OCI-LY7 (cell line): ENCODE measurements at regions not wholly inside any gene's neighbourhood (a gene's known extent, or its start where the extent isn't known, plus 50 kb on each side); places are given as distances from the start of the nearest gene placed in this dataset.

Experiments
- BruUV-seq: library from RNA; stranded (reverse); fragments of 400-500 nt; replicated peaks from 2 replicates; lab custom pipeline; 2021; lab: Mats Ljungman, UMichigan
- CTCF ChIA-PET: fragments of 300-600 bp; sonication (Branson Sonifier 250); formaldehyde crosslinking; loops from one replicate; lab custom pipeline; 2022; ENCODE audit warnings: antibody characterized with exemption; ENCODE audit not compliant: unreplicated experiment; lab: Charles Lee
- POLR2A ChIA-PET: fragments of 300-600 bp; sonication (Branson Sonifier 250); formaldehyde crosslinking; loops from one replicate; lab custom pipeline; 2022; ENCODE audit warnings: antibody characterized with exemption; lab: Charles Lee
- DNase-seq: peaks from one replicate; pipeline ENCODE4 v3.0.0-alpha.2; 2015; ENCODE audit warnings: low spot score
- H2AFZ ChIP-seq: fragments of 200-600 bp; sonication (generic), shearing (Covaris generic); 2 replicates; pipeline ENCODE4 v1.6.1; 2014; ENCODE audit warnings: mild to moderate bottlenecking, antibody characterized with exemption, low read length, moderate library complexity
- H3K27ac ChIP-seq: fragments of 200-600 bp; sonication (generic); 2 replicates; pipeline ENCODE4 v1.5.1; 2014; ENCODE audit warnings: mixed run types, low read depth, mild to moderate bottlenecking, moderate library complexity, low read length, inconsistent platforms; ENCODE audit not compliant: poor library complexity, severe bottlenecking
- H3K36me3 ChIP-seq: fragments of 200-600 bp; sonication (generic); 2 replicates; pipeline ENCODE4 v1.6.1; 2014; ENCODE audit warnings: mild to moderate bottlenecking, antibody characterized with exemption, low read length, moderate library complexity, mixed read lengths; ENCODE audit not compliant: insufficient read depth
- H3K4me1 ChIP-seq: fragments of 200-600 bp; sonication (generic); 2 replicates; pipeline ENCODE4 v1.5.1; 2014; ENCODE audit warnings: mild to moderate bottlenecking, low read length; ENCODE audit not compliant: insufficient read depth, poor library complexity, severe bottlenecking
- H3K4me2 ChIP-seq: fragments of 200-600 bp; sonication (generic); 2 replicates; pipeline ENCODE4 v1.6.1; 2014; ENCODE audit warnings: mild to moderate bottlenecking, low read length
- H3K4me3 ChIP-seq: fragments of 200-600 bp; sonication (generic); 2 replicates; pipeline ENCODE4 v1.5.1; 2014; ENCODE audit warnings: mild to moderate bottlenecking, low read depth, low read length; ENCODE audit not compliant: poor library complexity, severe bottlenecking
- H3K79me2 ChIP-seq: fragments of 200-600 bp; sonication (generic); 2 replicates; pipeline ENCODE4 v1.6.1; 2016; ENCODE audit warnings: low read depth, mild to moderate bottlenecking, low read length, moderate library complexity, mixed read lengths; ENCODE audit not compliant: insufficient read depth
- H3K9me2 ChIP-seq: fragments of 200-600 bp; sonication (generic); 2 replicates; pipeline ENCODE4 v1.6.1; 2016; ENCODE audit warnings: mild to moderate bottlenecking, low read length, mixed read lengths; ENCODE audit not compliant: insufficient read depth
- H3K9me3 ChIP-seq: fragments of 200-600 bp; sonication (generic); 2 replicates; pipeline ENCODE4 v1.6.1; 2014; ENCODE audit warnings: mild to moderate bottlenecking, mixed run types, low read length, mixed read lengths
- H4K20me1 ChIP-seq: fragments of 200-600 bp; sonication (generic); 2 replicates; pipeline ENCODE4 v1.6.1; 2014; ENCODE audit warnings: mild to moderate bottlenecking, antibody characterized with exemption, low read length, moderate library complexity, mixed read lengths; ENCODE audit not compliant: insufficient read depth
- CTCF ChIP-seq: fragments of 200-600 bp; sonication (generic); conservative IDR thresholded peaks from 2 replicates; pipeline ENCODE4 v1.5.1; 2014; ENCODE audit warnings: mild to moderate bottlenecking, antibody characterized with exemption, low read length, moderate library complexity, mixed read lengths
- EZH2phosphoT487 ChIP-seq: fragments of 200-600 bp; sonication (generic); IDR thresholded peaks from 2 replicates; pipeline ENCODE4 v1.6.1; 2018; ENCODE audit warnings: low read depth, borderline replicate concordance, mild to moderate bottlenecking, mixed run types, antibody characterized with exemption, low read length, moderate library complexity, mixed read lengths
- intact Hi-C: fragments of 100-400 bp; cut with micrococcal nuclease; formaldehyde crosslinking; loops from one replicate; pipeline ENCODE4 v1.10.0; 2022; ENCODE audit not compliant: unreplicated experiment

- intact Hi-C loops = no loop called here
- H3K79me2 ChIP-seq = no peaks in the 10 kb centered on the region
- no peak overlapping the region for H2AFZ ChIP-seq
- H3K4me1 ChIP-seq = no peaks in the 10 kb centered on the region
- H3K9me2 ChIP-seq = 0 out of 2 replicates have a peak, but pooled peaks cover 6% of the 10 kb centered on the region
- no peak overlapping the region for H3K4me2 ChIP-seq
- H3K36me3 ChIP-seq = no peaks in the 10 kb centered on the region
- no peak overlapping the region for H3K27ac ChIP-seq
- TF ChIP-seq CTCF = no peak
- CTCF ChIA-PET = no interaction called here
- no TSS peak for BruUV-seq
- no peak overlapping the region for H3K4me3 ChIP-seq
- POLR2A ChIA-PET = no interaction called here
- H4K20me1 ChIP-seq = no peaks in the 10 kb centered on the region
- DNase-seq = no peak
- no peaks in the 10 kb centered on the region for H3K9me3 ChIP-seq
Measured at GRCh38 chr3:31345581-31345980, 187.1 kb upstream of the STT3B start.

GRCh38 chr3:31346542-31346979 lies 186.2 kb upstream of the STT3B start:
- DNase-seq = no peak
- H3K4me2 ChIP-seq = no peak overlapping the region
- TF ChIP-seq EZH2phosphoT487 = no peak
- no peaks in the 10 kb centered on the region for H3K36me3 ChIP-seq
- no peak overlapping the region for H3K4me3 ChIP-seq
- H3K27ac ChIP-seq = no peak overlapping the region
- no peaks in the 10 kb centered on the region for H3K79me2 ChIP-seq
- 0 out of 2 replicates have a peak, but pooled peaks cover 6% of the 10 kb centered on the region for H3K9me2 ChIP-seq
- ChIA-PET POLR2A (interaction anchor here (0.7 kb wide), 1 partner anchor 17 kb away, joined by 3 read pairs; no protein-coding TSS in a partner anchor), CTCF (no interaction called here)
- H2AFZ ChIP-seq = no peak overlapping the region
- intact Hi-C loops = no loop called here
- no peaks in the 10 kb centered on the region for H3K9me3 ChIP-seq
- BruUV-seq = no TSS peak
- no peaks in the 10 kb centered on the region for H3K4me1 ChIP-seq
- H4K20me1 ChIP-seq = no peaks in the 10 kb centered on the region

- Histone ChIP-seq H3K79me2 (no peaks in the 10 kb centered on the region), H4K20me1 (no peaks in the 10 kb centered on the region), H3K4me3 (no peak overlapping the region), H3K27ac (no peak overlapping the region), H3K36me3 (no peaks in the 10 kb centered on the region), H2AFZ (no peak overlapping the region), H3K4me1 (no peaks in the 10 kb centered on the region), H3K4me2 (no peak overlapping the region), H3K9me2 (0 out of 2 replicates have a peak, but pooled peaks cover 6% of the 10 kb centered on the region), H3K9me3 (no peaks in the 10 kb centered on the region)
- ChIA-PET POLR2A (interaction anchor here (0.6 to 0.9 kb wide), 4 partner anchors 8 to 96 kb away, joined by 3 to 4 read pairs (median 3); no protein-coding TSS in a partner anchor), CTCF (no interaction called here)
- BruUV-seq = no TSS peak
- intact Hi-C loops = no loop called here
- TF ChIP-seq CTCF = no peak
- TF ChIP-seq EZH2phosphoT487 = no peak
- DNase-seq = no peak
Measured at GRCh38 chr3:31349001-31349748, 183.6 kb upstream of the STT3B start.
